ENCODE measurements at regions not wholly inside any gene's neighbourhood (a gene's known extent, or its start where the extent isn't known, plus 50 kb on each side); places are given as distances from the start of the nearest gene placed in this dataset.
"Not testable (repeated sequence)": the region's sequence is repeated elsewhere in the genome, so short reads cannot be mapped to it uniquely, and the experiment has no call there.

- DNase-seq = no peak
Measured at GRCh38 chr10:85408388-85408787, 958.2 kb downstream of the GRID1 start.

DNA sequence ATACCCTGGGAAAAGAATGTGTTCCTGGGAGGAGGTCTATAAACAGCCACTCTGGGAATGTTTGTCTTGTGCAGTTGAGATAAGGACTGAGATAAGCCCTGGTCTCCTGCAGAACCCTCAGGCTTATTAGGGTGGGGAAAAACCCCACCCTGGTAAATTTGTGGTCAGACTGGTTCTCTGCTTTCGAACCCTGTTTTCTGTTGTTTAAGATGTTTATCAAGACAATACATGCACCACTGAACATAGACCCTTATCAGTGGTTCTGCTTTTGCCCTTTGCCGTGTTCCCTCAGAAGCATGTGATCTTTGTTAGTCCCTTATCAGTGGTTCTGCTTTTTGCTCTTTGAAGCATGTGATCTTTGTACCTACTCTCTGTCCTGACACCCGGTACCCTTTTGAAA, 956.0 kb downstream of the GRID1 start:
- not testable (repeated sequence) for DNase-seq

DNA sequence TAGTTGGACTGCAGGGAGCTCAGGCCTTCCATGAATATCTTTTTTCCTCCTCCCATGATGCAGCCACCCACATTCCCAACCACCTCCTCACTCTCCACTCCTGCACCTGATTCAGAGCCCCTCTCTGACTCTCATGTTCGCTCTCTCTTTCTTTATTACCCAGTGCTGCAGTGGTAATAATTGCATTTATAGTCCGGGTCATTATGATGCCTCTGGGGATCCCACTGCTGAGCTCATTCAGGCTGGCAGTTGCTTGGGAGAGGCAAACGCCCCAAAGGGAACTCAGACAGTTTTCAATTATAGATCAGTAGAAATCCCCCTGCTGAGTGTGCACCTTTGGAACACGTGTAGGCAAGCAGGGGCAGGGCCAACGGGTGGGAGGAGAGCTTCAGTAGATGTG, 953.0 kb downstream of the GRID1 start:
- DNase-seq = no peak

DNA sequence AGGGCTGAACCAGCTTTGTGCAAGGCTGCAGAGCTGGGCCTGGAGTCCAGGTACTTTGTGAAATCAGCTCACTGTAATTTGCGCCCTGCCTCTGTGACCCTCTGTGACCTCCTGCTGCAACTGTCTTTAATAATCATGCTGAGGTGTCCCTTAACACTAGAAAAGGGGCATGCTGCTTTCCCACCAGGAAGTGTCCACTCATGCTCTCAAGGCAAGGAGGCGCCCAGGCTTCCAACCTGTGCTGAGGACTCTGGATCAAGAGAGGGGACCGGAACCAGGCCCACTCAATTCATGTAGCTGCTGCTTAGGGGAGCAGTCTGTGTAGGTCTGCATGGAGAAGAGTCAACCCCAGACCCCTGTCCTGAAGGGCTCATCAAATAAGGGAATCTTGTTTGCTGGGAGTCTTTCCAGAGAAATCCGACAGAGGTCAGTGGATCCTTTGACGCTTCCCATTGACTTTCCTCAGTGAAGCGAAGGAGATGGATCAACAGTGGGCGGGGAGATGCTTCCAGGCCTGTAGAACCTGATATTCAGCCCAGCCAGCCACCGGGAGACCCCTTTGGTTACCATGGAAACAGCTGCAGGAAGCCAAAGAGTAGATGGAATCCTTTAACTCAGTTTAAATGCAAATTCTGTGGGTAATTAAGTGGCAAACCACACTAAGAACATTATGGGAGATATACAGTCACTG, 945.9 kb downstream of the GRID1 start:
- no peak for DNase-seq

GRCh38 chr10:85421421-85421820, 945.2 kb downstream of the GRID1 start:
- DNase-seq = no peak

DNA sequence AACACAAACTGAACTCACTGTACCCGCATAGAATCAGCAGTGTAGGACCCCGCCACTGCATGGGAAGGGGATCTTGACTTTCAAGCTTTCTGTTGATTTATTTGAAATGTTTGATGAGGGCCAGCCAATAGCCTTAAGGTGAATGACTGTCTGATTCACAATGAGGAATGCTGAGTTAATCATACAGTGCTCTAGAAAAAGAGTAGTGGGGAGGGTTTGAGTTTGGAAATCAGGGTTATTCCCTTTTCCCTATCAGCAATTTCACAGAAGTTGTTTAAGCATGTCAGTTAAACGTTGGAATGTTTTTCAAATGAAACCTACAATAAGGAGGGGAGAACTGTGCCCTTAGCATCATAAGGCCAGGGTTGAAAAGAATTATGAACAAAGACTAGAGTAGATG, 937.5 kb downstream of the GRID1 start:
- DNase-seq = no peak

DNA sequence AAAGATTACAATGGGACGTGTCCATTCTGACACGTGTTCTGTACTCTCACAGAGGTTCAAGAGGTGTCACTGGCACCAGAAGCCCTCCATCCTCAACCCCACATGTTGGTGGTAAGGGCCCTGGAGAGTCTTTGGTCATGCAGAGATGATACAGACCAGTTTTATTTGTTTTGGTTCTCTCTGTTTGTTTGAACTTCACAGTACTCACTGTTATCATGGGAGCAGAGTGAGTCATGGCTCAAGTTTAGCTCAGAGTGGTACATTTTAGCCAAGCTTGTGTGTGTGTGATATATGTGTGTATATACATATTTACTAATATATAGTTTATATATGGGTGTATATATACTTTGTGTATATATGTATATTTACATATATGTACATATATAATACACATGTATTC, 935.6 kb downstream of the GRID1 start:
- DNase-seq = no peak

DNA sequence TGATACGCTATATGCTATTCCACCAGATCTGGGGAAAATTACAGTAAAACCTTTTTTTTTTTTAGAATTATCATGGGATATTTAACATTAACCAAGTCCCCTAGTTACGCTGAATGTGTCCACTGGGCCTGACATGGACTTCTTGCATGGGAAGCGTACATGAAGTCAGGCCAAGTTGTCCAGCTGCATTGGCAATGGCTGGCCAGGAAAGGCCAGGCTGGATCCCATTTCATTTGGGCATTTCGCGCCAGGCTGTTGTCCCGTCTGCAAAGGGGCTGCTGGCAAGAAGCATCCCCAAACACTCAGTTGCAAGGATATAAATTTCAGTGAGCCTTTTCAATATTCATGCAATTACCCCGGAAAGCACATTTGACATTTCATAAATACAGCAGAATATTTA, 933.3 kb downstream of the GRID1 start:
- DNase-seq = no peak

DNA sequence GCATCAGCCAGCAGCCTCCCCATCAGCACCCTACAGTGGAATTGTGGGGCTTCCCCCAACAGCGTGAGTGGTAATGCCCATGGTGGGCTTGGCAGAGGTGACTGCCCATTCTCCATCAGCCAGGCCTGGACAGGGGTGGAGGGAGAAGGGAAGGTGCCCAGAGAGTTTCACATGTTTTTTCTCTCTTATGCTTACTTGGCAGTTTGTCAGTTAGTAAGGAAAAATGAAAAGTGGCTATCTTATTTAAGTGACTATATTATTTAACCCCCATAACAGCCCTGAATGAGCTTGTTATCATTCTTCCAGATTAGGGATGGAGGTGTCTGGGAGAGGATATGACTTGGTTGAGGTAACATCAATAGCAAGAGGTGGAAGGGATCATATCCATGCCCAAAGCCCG, 921.7 kb downstream of the GRID1 start:
- no peak for DNase-seq

GRCh38 chr10:85445702-85446101, 920.9 kb downstream of the GRID1 start:
- no peak for DNase-seq

- no peak for DNase-seq
Measured at GRCh38 chr10:85446827-85447226, 919.8 kb downstream of the GRID1 start.

DNA sequence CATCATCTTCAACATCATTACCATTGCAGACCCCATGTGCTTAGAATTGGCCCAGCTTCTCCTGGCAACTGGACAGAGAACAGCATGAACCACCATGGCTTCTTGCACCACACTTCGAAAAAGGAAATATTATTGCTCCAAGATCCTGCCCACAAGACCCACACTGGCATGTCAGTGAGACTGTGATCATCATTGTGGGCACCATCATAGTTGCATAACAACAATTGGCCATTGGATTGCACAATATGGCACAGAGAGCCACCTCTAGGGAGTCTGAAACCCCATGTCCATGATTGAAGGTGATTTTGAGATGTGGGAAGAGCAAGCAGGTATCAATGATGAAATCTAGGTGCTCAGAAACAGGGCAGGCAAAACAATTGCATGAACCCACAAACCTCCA, 918.9 kb downstream of the GRID1 start:
- DNase-seq = no peak

DNA sequence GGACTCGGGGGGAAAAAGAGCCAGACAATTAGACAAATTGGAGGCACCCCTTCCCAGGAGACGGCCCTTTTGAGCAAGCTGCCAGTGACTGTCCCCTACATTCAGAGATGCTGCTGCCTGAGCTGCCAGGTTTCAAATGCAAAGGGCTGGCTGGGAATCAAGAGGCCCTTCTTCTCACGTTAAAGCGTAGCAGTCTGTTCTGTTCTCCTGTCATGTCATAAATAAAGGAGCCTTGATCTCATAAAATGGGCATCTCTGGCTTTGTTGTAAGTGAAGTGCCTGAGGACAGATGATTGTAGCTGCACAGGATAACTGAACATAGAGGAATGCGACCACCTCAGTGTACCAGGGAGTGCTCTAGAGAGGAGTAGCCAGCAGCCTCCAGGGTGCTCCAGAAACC, 917.9 kb downstream of the GRID1 start:
- DNase-seq = no peak

DNA sequence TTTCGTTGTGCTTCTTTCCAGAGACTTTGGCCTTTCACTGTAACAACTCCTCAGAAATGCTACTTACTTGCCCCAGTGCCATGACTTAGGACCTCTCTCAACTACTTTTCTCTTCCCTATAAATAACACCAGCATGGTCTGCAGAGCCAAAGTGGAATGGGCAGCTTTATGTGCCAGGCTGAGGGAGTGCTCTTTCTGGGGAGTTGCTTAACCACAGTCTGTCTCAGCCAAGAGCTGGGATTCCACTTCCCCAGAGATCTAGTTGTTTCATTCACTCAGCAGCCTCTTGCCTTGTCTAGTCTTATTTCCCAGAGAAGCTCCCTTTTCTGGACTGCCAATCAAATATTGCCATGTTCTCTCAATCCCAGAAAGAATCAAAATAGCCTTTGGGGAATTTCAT, 912.2 kb downstream of the GRID1 start:
- no peak for DNase-seq

DNA sequence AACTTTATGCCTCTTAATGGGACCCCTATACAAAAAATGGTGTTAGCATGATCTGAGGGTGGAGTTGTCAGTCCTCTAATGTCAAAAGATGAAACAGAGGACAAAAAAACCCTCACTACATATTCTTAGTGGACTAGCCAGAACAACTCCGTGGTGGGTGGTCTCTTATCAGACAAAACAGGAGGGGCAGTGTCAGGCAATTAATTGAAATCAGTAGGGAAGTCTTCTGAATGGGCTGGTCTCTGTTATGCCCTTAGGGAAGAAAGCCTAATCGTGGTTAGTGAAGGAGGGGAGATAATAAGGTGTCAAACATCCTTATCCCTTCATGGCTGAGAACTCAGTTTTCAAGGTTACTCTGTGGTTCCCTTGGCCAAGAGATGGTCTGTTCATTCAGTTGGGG, 909.4 kb downstream of the GRID1 start:
- DNase-seq = no peak

- DNase-seq = no peak
Measured at GRCh38 chr10:85458324-85458723, 908.3 kb downstream of the GRID1 start.

DNA sequence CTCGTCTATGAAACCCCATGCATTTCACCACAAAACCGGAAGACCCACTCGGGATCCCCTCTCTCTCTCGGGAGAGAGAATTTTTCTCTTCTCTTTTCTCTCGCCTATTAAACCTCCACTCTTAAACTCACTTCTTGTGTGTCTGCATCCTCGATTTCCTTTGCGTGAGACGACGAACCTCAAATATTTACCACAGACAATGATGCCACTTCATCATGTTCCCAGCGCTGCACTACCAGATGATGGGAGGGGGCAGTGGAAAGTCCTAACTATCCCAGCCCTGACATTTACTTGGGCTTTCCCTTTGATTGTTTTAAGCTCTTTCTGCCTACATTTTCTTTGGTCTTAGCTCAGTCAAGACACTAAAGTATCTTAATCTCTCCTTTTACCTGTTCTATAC, 906.7 kb downstream of the GRID1 start:
- DNase-seq = no peak

GRCh38 chr10:85464336-85464735, 902.3 kb downstream of the GRID1 start:
- DNase-seq = no peak

GRCh38 chr10:85477979-85478378, 888.6 kb downstream of the GRID1 start:
- no peak for DNase-seq

DNA sequence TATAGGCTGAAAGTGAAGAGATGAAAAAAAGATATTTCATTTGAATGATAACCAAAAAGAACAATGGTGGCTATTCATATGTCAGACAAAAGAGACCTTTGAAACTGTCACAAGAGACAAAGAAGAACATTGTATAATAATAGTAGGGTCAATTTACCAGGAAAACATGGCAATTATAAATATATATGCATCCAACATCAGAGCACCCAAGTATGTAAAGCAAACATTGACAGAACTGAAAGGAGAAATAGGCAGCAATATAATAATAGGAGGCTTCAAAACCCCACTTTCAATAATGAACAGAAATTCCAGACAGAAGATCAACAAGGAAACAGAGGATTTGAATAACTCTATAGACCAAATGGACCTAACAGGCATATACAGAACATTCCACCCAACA, 876.2 kb downstream of the GRID1 start:
- DNase-seq = no peak

DNA sequence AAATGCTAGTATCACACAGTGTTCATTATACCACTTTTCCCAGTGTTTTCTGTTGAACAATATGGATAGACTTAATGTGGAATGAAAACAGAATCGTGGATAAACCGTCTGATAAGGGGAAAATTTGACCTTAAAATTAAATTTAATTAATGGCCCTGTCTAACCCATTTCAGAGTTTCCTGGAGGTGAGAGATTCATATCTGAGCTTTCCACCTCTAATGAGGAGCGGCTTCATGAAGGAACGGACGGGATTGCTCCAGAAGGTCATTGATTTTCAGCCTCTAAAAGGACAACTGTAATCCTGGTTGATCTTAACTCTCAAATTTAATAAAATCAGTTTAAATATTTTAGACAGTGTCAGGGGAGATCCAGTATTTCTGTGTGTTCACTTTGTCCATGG, 874.9 kb downstream of the GRID1 start:
- DNase-seq = no peak

DNA sequence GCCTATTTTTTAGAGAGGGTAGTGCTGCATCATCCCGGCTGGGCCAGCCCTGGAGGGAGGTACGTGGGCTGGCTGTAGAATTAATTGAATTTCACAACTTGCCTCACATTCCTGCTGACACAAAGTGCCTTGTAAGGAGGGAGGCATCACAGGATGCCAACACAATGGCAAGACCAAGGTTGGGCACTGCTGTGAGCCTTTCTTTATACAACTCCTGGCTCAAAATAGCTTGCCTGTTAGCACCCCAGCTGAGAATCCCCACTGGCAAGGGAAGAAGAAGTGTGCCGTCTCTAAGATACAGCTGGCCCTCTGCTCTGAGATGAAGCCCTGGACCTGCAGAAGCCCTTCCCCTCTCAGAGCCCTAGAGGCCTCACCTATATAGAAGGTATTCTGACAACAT, 873.9 kb downstream of the GRID1 start:
- no peak for DNase-seq

DNA sequence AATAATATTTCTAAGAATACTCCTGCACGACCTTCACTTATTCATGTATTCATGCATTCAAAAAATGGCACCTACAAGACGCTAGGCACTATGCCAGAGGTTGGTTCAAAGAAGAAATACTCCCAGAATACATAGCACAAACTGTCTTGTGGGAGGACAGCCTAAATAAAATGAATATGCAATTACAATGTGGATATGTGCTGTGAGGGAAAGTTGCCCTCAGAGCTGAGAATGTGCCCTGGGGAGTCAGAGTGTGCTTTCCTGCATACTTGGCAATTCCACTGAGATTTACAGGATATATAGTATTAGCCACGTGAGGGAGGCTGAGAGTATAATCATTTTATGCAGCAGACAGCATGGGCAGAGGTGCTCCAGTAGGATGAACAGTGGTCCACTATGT, 872.9 kb downstream of the GRID1 start:
- no peak for DNase-seq

- DNase-seq = not testable (repeated sequence)
Measured at GRCh38 chr10:85504641-85505040, 862.0 kb downstream of the GRID1 start.

DNA sequence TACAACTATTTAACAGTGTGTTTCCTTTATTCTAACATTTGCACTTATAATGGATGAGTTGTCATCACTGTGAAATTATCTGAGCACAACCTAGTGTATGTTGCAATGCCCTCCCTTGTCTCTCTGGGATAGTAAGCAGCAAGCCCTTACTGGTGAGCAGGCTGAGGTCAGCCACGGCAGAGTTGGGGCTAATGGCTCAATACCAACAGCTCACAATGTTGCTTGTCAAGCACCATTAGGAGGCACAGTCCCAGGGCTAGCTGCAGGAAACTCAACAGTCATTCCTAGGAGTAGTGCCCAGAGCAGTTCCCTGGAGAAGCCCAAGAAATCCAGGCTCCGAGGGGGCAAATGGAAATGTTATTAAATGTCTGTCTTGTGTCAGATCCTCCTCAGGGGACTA, 858.4 kb downstream of the GRID1 start:
- DNase-seq = no peak

- DNase-seq = no peak
Measured at GRCh38 chr10:85510682-85511081, 855.9 kb downstream of the GRID1 start.
